BE2C (cell line): ENCODE measurements at regions not wholly inside any gene's neighbourhood (a gene's known extent, or its start where the extent isn't known, plus 50 kb on each side); places are given as distances from the start of the nearest gene placed in this dataset.

Experiments used
- DNase-seq: peaks from one replicate; pipeline ENCODE4 v3.0.0-alpha.2; 2020
- H3K27me3 ChIP-seq: fragments of 250-450 bp; sonication (Bioruptor Pico); 2 replicates; pipeline ENCODE4 v1.5.1; 2020; ENCODE audit warnings: mild to moderate bottlenecking
- H3K36me3 ChIP-seq: fragments of 250-450 bp; sonication (Bioruptor Pico); 2 replicates; pipeline ENCODE4 v1.5.1; 2020; ENCODE audit warnings: mild to moderate bottlenecking
- H3K4me1 ChIP-seq: fragments of 250-450 bp; sonication (Bioruptor Pico); 2 replicates; pipeline ENCODE4 v1.5.1; 2020
- H3K4me3 ChIP-seq: 2 replicates; pipeline ENCODE4 v1.5.1; 2011; ENCODE audit warnings: low read depth, low read length
- H3K9me3 ChIP-seq: fragments of 250-450 bp; sonication (Bioruptor Pico); 2 replicates; pipeline ENCODE4 v1.5.1; 2020
- CTCF ChIP-seq: IDR thresholded peaks from 2 replicates; pipeline ENCODE4 v1.5.1; 2012; ENCODE audit warnings: mild to moderate bottlenecking, low read depth, low read length

DNA sequence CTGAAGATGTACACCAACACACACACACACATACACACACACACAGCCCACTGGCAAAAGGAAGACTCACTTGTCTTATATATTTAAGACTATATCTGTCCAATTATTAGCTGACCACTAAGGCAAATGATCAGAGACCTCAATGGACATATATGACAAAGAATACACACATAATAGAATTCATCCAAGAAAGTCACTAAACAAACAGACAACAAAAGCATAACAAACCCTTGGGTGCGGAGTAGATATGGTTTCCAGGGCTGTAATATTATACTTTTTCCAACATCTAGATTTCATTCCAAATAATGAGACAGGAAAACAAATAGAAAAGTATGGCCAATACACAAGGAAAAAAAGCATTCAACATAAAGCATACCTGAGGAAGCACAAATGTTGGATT is 72.3 kb upstream of the PRICKLE2 start:
- Histone ChIP-seq H3K9me3 (no peaks in the 10 kb centered on the region), H3K4me3 (no peak overlapping the region), H3K4me1 (no peaks in the 10 kb centered on the region), H3K36me3 (no peaks in the 10 kb centered on the region), H3K27me3 (no peaks in the 10 kb centered on the region)
- no peak for TF ChIP-seq CTCF
- no peak for DNase-seq

DNA sequence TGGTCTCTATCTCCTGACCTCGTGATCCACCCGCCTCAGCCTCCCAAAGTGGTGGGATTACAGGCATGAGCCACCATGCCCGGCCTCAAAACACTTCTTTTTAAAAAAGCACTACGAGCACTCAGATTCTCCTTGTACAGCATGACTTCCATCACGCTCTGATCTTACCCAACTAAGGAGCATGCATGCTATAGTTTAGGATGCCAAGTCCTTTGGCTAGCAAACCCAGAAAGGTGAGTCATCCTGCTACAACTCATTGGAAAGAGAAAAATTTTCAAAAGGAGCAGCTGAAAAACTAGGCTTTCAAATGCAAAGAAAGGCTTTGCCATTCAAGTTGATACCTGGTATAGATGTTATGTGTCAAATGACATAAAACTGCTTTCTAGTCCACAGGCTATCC is 70.3 kb upstream of the PRICKLE2 start:
- Histone ChIP-seq H3K36me3 (no peaks in the 10 kb centered on the region), H3K4me3 (no peak overlapping the region), H3K4me1 (no peaks in the 10 kb centered on the region), H3K9me3 (no peaks in the 10 kb centered on the region), H3K27me3 (no peaks in the 10 kb centered on the region)
- TF ChIP-seq CTCF: no peak
- DNase-seq: no peak

DNA sequence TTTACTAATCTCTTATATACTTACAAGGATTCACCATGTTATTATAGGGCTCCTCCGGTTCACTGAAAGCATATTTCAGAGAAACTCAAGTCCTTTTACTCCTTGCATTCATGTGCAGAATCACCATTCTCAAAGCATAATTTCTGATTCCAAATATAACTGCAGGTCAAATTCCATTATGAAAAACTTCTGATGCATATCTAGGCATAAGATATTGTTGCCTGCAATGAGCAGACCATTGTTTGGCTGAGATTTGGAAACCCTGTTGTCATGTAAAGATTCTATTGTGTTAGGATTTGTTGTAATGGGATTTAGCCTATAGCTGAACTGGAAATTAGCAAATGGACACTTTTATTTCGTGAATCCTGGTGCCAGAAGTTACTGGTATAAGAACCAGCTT is 69.5 kb upstream of the PRICKLE2 start:
- no peak for TF ChIP-seq CTCF
- Histone ChIP-seq H3K4me1 (no peaks in the 10 kb centered on the region), H3K36me3 (no peaks in the 10 kb centered on the region), H3K27me3 (no peaks in the 10 kb centered on the region), H3K9me3 (no peaks in the 10 kb centered on the region), H3K4me3 (no peak overlapping the region)
- no peak for DNase-seq

- DNase-seq: no peak
- Histone ChIP-seq H3K36me3 (no peaks in the 10 kb centered on the region), H3K4me3 (no peak overlapping the region), H3K27me3 (no peaks in the 10 kb centered on the region), H3K9me3 (no peaks in the 10 kb centered on the region), H3K4me1 (no peaks in the 10 kb centered on the region)
- no peak for TF ChIP-seq CTCF
Observed at GRCh38 chr3:64293121-64293520, 67.9 kb upstream of the PRICKLE2 start.

DNA sequence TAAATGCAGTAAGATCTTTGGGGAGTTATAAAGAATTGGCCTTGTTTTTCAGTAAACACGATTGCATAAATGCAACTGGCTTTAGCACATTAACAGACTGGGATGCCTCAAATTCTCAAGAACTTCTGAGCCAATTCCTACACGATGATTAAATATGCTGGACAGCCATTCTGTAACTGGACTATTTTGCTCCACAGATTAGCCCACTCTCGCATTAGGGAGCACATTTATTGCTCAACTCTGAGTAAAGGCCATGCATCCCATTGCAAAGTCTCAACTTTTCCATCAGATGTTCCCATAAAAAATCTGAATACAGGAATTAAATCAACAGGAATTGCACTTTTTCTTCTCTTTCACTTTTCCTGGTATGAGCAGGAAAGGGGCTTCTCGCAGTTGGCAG is 66.7 kb upstream of the PRICKLE2 start:
- TF ChIP-seq CTCF: no peak
- H3K9me3 ChIP-seq: no peaks in the 10 kb centered on the region
- H3K27me3 ChIP-seq: no peaks in the 10 kb centered on the region
- H3K4me1 ChIP-seq: no peaks in the 10 kb centered on the region
- H3K36me3 ChIP-seq: no peaks in the 10 kb centered on the region
- no peak overlapping the region for H3K4me3 ChIP-seq
- DNase-seq: no peak

DNA sequence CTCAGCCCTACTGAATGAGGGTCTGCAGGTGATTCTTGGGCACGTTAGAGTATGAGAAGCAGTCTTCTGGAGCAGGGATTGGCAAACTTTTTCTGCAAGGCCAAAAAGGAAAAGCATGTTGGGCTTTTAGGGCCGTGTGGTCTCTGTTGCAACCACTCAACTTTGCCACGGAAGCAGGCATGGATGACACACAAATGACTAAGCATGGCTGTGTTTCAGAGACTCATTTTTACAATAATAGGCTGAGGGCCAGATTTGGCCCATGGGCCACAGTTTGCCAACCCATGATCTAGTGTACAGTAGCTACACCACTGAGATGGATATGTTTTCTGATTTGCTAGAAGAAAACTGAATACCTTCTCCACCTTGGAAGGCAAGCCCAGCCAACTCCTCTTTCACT is 66.1 kb upstream of the PRICKLE2 start:
- Histone ChIP-seq H3K4me3 (no peak overlapping the region), H3K4me1 (no peaks in the 10 kb centered on the region), H3K27me3 (no peaks in the 10 kb centered on the region), H3K9me3 (no peaks in the 10 kb centered on the region), H3K36me3 (no peaks in the 10 kb centered on the region)
- no peak for TF ChIP-seq CTCF
- no peak for DNase-seq
